K562 (cell line): ENCODE measurements at regions not wholly inside any gene's neighbourhood (a gene's known extent, or its start where the extent isn't known, plus 50 kb on each side); places are given as distances from the start of the nearest gene placed in this dataset.

Experiments used
- BCOR ChIP-seq: fragments of 450-650 bp; IDR thresholded peaks from 2 replicates; pipeline ENCODE4 v1.6.1; 2016
- CTCF ChIP-seq, 3 experiments: IDR thresholded peaks in 2 of 3; conservative IDR thresholded peaks in 1 of 3; 2 replicates each; pipeline ENCODE4 v1.5.1; 2011 to 2012; ENCODE audit warnings: low read length in 3 of 3, mild to moderate bottlenecking in 3 of 3, control low read depth in 2 of 3, improper control_type of control experiment in 1 of 3, inconsistent platforms in 1 of 3, low read depth in 1 of 3, mixed read lengths in 1 of 3, moderate library complexity in 1 of 3; ENCODE audit not compliant: insufficient read depth in 2 of 3
- DIDO1 ChIP-seq: fragments of 450-650 bp; IDR thresholded peaks from 2 replicates; pipeline ENCODE4 v1.6.1; 2016; ENCODE audit warnings: low read depth, missing biosample characterization, missing genetic modification characterization
- E4F1 ChIP-seq: fragments of 250-450 bp; sonication (Bioruptor Pico); IDR thresholded peaks from 2 replicates; pipeline ENCODE4 v1.5.0; 2021; ENCODE audit warnings: mild to moderate bottlenecking, borderline replicate concordance
- EP300 ChIP-seq: IDR thresholded peaks from 2 replicates; pipeline ENCODE4 v1.6.1; 2012; ENCODE audit warnings: low read length, improper control_type of control experiment
- JUND ChIP-seq, 2 experiments: IDR thresholded peaks; 2 replicates in 1 of 2; 3 replicates in 1 of 2; pipeline ENCODE4 v1.6.1; 2011; ENCODE audit warnings: borderline replicate concordance in 2 of 2, low read depth in 2 of 2, low read length in 2 of 2, improper control_type of control experiment in 1 of 2, missing biosample characterization in 1 of 2, missing genetic modification characterization in 1 of 2, missing genetic modification reagents in 1 of 2
- MAFK ChIP-seq: IDR thresholded peaks from 2 replicates; pipeline ENCODE4 v1.6.1; 2011; ENCODE audit warnings: low read length, improper control_type of control experiment
- NBN ChIP-seq: fragments of 450-650 bp; IDR thresholded peaks from 2 replicates; pipeline ENCODE4 v1.6.1; 2016; ENCODE audit warnings: low read depth, mild to moderate bottlenecking
- NFIX ChIP-seq: fragments of 250-450 bp; sonication (Bioruptor Pico); IDR thresholded peaks from 2 replicates; pipeline ENCODE4 v1.4.0; 2020; ENCODE audit warnings: low read depth, mild to moderate bottlenecking, moderate library complexity
- PRDM10 ChIP-seq: fragments of 450-650 bp; IDR thresholded peaks from 2 replicates; pipeline ENCODE4 v1.6.1; 2018; ENCODE audit not compliant: partially characterized antibody
- RBBP5 ChIP-seq: fragments of 200-600 bp; sonication (generic); IDR thresholded peaks from 2 replicates; pipeline ENCODE4 v1.6.1; 2012; ENCODE audit warnings: borderline replicate concordance, mild to moderate bottlenecking, low read length, control low read depth, inconsistent platforms; ENCODE audit not compliant: insufficient read depth, poor library complexity, severe bottlenecking
- RCOR1 ChIP-seq, 2 experiments: IDR thresholded peaks; 2 replicates each; pipeline ENCODE4 v1.6.1; 2012; ENCODE audit warnings: low read depth in 2 of 2, low read length in 2 of 2, borderline replicate concordance in 1 of 2, improper control_type of control experiment in 1 of 2
- SNAPC5 ChIP-seq: fragments of 250-450 bp; sonication (Bioruptor Pico); IDR thresholded peaks from 2 replicates; pipeline ENCODE4 v1.8.0; 2021; ENCODE audit warnings: moderate library complexity, mild to moderate bottlenecking, inconsistent platforms

- TF ChIP-seq MAFK (no peak), DIDO1 (no peak), CTCF (IDR thresholded peaks at IDR 0.05 in 2 of 3, conservative IDR thresholded peaks at IDR 0.05 in 1 of 3; ENCODE audit: insufficient read depth in 2 of 3, low read depth in 1 of 3, low read length in 3 of 3) (no peak), NBN (no peak), E4F1 (CRISPR knock-in tag) (no peak), RCOR1 (IDR thresholded peaks at IDR 0.05; ENCODE audit: borderline replicate concordance in 1 of 2, low read depth in 2 of 2, low read length in 2 of 2) (no peak), RBBP5 (no peak), PRDM10 (no peak), EP300 (no peak), BCOR (no peak), SNAPC5 (CRISPR knock-in tag) (no peak), JUND (IDR thresholded peaks at IDR 0.05; ENCODE audit: borderline replicate concordance, low read depth, low read length) (no peak), JUND (tag; IDR thresholded peaks at IDR 0.05; ENCODE audit: borderline replicate concordance, low read depth, low read length) (no peak), NFIX (CRISPR knock-in tag) (no peak)
These were observed 50.3 kb upstream of the GALNT18 start for GRCh38 chr11:11672101-11672500.
